Daoy (cell line): ENCODE measurements at regions not wholly inside any gene's neighbourhood (a gene's known extent, or its start where the extent isn't known, plus 50 kb on each side); places are given as distances from the start of the nearest gene placed in this dataset.
A peak's percentile ranks its signal among the peaks of the same experiment; 100 is the strongest.

Experiments used
- DNase-seq: peaks from one replicate; pipeline ENCODE4 v3.0.0-alpha.2; 2015; ENCODE audit warnings: low read depth

DNA sequence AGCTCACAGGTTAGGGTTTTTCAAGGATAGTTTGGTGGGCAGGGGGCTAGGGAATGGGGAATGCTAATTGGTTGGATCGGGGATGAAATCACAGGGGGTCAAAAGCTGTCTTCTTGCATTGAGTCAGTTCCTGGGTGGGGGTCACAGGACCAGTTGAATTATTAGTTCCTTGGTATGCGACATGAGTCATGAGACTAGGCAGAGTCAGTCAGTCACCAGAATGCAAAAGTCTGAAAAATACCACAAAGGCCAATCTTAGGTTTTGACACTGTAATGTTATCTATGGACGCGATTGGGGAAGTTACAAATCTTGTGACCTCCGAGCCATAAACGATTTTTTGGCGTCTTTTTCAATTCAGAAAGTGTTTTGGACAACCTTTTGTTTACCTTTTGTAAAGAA lies 101.2 kb downstream of the ZNF519 start:
- peak; percentile 3 for DNase-seq

DNA sequence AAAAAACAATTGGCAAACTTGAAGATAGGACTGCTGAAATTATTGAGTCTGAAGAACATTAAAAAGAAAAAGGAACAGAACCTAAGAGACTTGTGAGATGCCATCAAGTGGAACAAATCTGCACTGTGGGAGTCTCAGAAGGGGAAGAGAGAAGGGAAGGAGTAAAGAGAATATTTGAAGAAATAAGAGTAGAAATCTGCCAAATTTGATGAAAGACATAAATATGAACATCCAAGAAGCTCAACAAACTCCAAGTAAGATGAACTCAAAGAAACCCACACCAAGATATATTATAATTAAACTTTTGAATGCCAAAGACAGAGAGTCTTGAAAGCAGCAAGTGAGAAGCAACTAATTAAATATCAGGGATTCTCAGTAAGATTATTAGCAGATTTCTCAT lies 102.7 kb downstream of the ZNF519 start:
- no peak for DNase-seq

DNA sequence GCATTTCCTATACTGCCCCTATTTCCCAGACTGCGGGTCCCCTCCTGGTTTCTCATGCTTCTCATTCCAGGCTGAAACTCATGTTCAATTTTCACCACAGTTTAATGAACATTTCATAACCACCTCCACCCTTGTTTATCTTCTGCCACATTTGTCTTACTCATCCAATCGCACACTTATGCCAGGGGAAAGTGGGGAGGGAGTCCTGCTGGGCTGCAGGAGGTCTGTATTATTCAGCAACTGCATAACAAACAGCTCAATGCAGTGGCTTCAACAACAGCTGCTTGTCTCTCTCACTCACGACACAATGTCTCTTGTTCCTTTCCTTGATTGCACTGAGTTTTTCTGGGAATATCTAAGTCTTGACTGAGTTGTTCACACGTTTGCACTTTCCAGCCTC lies 106.0 kb downstream of the ZNF519 start:
- DNase-seq: peak; percentile 40

DNA sequence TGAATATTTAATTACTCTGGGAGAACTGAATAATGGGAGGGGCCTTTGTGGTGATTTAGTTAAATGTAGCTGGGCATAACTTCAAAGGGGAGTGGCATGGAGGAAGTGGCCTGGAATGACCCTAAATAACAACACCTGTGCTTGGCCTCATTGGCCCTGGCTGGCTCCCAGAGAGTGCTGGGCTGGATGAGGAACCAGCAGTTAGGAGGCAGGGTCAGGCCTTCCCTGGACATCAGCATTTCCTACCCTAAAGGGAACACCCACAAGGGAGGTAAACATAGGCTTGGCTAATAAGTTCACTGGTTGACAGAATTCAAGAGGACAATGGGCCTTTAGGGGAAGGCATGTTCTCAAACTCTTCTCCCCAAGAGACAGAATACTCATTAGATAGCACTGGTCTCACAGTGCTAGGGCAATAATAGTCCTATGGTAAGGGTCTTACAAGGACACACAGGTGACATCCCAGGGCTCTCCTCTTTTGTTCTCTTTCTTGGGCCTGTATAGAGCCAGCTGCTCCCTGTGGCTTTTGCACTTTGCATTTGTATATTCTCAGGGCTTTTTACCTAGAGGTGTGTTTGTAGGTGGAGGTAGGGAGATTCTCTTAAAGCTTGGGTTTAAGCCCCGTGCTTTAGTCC lies 106.8 kb downstream of the ZNF519 start:
- no peak for DNase-seq

DNA sequence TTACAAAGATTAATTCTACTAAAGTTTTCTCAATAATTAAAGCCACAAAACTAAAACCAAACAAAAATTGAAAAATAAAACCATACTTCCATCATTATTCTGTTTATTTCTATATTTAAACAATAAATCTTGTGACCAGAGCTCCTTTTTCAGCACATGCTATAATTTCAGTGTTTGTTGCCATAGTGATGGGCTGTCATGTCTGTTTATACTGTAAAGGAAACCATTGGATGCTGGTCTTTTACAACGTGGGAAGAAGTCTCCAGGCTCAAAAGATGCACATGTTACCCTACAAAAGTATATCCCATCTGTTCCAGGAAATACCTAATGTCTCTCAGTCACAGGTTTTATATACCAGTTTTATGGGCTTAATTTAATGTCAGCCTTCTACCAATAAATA lies 100.1 kb upstream of the MC2R start:
- no peak for DNase-seq

DNA sequence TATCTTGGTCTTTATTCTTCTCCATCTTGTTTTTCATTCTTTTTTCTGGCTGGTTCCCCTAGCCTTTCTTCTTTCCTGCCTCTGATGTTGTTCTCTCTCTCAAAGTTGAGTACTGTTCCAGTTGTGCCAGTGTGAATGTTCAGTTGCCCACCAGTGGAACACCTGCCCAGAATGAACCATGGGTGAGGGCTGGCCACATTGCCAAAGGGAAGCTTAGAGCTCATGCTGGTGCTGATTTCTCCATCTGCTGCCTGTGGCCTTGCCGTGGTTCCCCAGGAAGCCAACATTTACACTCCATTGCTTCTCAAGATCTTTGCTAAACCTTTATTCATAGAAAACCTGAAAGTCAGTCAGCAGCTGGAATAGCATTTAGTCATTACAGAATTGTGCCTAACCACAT lies 99.1 kb upstream of the MC2R start:
- DNase-seq: no peak

DNA sequence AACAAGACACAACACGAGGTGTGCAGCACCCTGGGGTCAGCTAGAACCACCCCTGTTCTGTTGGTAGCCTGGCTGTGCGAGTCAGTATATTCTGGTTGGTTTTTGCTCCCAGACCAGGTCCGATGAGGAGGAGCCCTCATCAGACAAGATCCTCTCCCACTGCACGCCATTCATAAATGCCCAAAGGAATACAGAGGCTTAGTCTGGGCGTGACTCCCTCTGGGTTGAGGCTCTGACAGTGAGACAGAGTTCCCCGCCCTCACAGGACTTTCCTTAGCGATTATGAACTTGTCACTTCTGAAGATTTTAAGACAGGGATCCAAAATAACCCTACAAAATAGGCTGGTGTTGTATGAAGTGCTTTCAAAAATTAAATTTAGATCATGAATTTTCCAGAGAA lies 85.5 kb upstream of the MC2R start:
- no peak for DNase-seq

DNA sequence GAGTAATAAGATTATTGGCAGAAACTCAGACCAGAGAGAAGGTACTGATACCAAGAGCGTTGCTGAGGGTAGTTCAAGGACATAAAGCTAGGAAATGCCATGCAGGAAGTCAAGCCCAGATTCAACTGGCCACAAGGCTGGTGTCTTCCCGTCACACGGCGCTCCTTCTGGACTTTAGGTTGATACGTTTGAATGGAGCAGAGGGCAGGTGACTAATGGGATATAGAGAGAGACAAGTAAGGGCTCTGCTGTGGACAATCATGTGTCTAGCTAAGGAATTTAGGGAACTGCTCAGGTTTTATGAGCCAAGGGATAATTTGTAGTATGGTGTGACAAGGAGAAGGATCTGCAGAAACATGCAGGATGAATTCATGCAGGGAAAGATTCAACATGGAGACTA lies 83.9 kb upstream of the MC2R start:
- DNase-seq: no peak

DNA sequence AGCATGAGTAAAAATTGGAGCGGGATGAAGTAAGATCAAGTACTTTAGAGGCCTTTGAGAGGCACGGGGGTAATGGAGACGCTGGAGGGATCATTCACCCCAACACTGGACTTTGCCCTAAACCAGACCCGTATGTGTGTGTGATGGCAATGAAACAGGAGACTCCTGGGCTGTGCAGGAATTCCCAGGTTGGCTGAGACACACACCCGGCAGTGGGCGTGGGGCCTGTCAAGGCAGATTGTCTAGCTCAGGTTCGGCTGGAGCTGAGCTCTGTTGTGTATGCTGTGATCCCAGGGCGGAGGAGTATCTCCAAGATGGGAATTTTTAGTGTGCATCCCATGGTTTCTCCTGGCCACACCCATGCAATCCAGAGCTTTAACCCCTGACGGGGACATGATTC lies 83.2 kb upstream of the MC2R start:
- no peak for DNase-seq

DNA sequence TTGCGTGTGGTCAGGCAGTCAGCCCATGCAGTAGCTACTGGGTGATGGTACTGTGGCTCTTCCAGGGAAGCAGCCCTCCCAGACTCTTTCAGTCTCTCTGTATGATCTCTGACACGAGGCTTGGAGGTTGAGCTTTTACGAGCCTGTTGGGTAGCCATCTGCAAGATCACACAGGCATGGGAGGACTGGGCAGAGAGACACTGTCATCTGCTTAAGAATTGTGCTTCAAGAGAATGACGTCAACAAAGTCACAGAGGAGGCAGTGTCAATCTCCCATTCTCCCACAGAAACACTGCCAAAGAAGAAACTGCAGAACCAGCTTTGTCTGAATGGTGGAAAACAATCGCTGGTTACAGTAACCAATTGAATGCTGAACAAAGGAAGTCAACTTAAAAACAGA lies 78.4 kb upstream of the MC2R start:
- no peak for DNase-seq

DNA sequence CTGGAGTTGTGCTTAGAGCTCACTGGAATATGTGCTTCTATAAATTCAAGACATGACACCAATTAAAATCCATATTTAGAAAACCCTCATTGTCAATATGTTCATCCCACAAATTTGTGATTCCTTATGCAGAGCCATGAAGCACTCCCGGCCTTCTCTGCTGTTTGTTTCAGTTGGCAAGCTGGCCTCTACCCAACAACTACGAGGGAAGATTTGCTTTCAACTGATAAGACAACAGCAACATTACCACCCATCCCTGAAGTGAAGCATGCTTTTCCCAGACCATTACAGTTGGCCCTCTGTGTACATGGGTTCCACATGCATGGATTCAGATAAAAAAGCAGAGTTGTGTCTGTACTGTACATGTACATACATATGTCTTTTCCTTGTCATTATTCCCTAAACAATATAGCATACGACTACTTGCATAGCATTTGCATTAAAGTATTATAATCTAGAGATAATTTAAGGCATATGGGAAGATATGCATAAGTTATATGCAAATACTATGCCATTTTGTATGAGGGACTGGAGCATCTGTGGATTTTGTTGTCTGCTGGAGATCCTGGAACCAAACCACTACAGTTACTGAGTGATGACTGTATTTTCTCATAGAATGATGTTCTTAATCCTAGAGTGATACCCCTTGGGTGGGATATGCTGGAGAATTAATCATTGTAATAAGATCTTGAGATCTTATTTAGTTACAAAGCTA lies 77.6 kb upstream of the MC2R start:
- DNase-seq: no peak

DNA sequence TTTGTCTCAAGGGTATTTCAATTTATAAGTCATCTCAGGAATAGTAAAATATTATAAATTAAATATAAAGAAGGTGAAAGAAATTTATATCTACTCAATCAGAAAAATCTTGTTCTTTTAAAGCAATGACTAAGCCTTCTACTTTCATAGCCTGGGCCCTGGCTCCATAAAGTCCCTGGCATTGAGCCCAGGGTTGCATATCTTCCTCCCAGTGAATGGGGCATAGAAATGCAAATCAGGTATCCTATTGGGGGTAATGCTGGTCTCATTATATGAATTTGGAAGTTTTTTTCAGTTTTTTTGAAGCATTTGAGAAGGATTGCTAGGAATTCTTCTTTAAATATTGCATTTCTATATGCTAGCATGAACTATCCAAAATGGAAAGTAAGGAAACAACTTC lies 73.9 kb upstream of the MC2R start:
- no peak for DNase-seq

DNA sequence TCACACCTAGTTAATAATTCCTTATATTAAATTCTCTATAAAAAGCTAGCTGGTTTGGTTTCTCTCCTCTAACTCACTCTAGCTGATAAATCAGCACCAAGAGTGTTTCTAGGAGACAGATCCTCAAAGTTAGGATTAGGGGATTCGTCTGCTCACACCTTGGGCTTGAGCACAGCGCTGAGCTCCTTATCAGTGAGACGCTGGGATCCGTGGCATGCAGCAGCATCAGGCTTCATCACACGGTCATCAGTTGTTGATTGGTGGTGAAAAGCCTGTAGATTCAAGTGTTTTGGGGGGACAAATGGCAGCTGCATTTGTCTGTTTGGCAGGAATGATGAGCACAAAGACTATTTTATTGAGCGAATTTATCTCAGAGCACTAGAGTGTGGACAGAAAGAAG lies 72.6 kb upstream of the MC2R start:
- DNase-seq: no peak

DNA sequence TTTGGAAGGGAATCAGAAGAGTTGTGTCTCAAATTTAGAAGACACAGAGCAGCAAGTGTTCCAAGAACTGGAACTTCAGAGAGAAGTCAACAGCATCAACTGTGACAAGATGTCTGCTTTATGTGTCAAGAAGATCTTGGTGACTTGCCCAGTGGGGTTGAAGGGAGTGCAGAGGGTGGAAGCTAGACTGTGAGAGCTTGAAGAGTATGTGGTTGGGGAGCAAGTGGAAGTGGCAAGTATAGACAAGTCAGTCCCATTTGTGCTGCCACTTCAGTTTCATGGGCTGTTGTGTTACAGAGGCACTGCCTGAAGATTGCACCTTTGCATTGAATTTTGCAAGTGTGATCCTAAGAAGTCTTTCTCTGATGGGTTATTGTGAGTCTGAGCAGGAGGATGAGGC lies 68.7 kb upstream of the MC2R start:
- no peak for DNase-seq

DNA sequence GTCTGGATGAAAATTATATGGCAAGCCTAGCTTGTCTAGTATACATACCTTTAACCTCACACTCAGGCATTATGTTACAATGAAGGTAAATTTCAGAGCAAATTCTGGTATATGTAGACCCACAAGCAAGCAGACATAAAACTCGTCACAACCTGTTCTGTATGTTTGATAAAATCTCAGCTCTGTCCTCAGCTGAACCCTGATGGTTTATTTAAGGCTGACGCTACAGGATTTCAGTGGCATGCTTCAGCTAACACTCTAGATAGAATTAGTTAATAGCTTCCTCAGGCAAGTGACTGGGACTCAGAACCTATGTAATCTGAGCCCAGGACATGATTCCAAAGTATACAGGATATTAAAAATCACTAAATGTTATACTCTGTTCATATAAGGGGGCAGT lies 68.2 kb upstream of the MC2R start:
- no peak for DNase-seq

DNA sequence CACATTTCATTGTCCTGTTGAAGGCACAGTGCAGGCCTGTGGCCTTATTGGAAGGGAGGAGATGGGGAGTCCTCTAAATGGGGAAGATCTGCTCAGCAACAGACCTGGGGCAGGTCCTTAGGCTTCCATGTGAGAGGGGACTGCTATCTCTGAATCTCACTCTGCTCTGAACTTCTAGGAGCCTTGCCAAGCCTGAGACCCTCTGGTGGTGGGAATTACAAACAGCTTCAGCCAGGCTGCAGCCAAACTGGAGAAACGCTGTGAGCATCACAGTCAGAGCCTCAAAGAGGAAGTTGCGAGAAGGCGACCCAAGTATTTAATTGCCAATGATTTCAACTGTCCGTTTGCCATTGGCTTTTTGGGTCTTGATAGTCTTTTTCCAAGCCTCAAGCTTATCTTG lies 66.8 kb upstream of the MC2R start:
- no peak for DNase-seq

DNA sequence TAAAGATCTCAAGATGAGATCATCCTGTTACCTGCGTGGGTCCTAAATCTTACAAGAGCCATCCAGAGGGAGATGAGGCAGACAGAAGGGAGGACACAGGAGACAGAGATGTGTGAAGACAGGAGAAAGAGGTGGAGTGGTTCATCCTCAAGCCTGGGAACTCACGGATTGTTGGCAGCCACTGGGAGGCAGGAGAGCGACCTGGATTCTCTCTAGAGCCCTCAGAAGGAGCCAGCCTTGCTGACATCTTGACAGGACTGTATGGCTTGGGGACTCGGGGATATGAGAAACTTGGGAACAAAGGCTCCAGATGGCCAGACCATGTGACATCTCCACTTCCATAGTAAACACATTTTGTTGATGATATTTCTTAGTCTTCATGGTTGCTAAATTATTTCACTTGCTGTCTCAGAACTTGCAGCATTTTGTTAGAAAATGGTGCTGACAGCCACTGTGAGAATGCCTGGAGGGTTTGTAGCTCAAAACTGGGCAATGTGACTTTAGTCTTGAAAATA lies 57.8 kb upstream of the MC2R start:
- DNase-seq: no peak
